H1 (cell line): ENCODE measurements at regions not wholly inside any gene's neighbourhood (a gene's known extent, or its start where the extent isn't known, plus 50 kb on each side); places are given as distances from the start of the nearest gene placed in this dataset.

Source experiments
- CTCF ChIA-PET: fragments of 300-600 bp; sonication (Branson Sonifier 250); formaldehyde crosslinking; loops from one replicate; lab custom pipeline; 2021; ENCODE audit not compliant: partially characterized antibody; lab: Charles Lee
- POLR2A ChIA-PET: fragments of 300-600 bp; sonication (Branson Sonifier 250); formaldehyde crosslinking; loops from one replicate; lab custom pipeline; 2021; ENCODE audit warnings: inconsistent platforms; ENCODE audit not compliant: partially characterized antibody; lab: Charles Lee
- DNase-seq, 2 experiments: peaks; one replicate each; pipeline versions ENCODE4 v3.0.0 to v3.0.0-alpha.2; 2010 to 2022; ENCODE audit warnings: low spot score in 2 of 2, low read depth in 1 of 2, mixed read lengths in 1 of 2
- FAIRE-seq: peaks from 2 replicates; lab custom pipeline; 2011; peaks lifted over from hg19 to GRCh38; lab: Jason Lieb, UNC
- H2AFZ ChIP-seq: 2 replicates; pipeline ENCODE4 v1.8.1; 2012; ENCODE audit warnings: low read length, inconsistent platforms
- H2AK5ac ChIP-seq: 2 replicates; pipeline ENCODE4 v1.6.1; 2013; ENCODE audit warnings: low read depth, low read length
- H2BK120ac ChIP-seq: replicated peaks from 2 replicates; pipeline ENCODE3; 2013; ENCODE audit warnings: low read depth, low read length, inconsistent platforms
- H2BK12ac ChIP-seq: 2 replicates; pipeline ENCODE4 v1.6.1; 2013; ENCODE audit warnings: low read depth, low read length
- H2BK15ac ChIP-seq: 2 replicates; pipeline ENCODE4 v1.6.1; 2013; ENCODE audit warnings: low read length
- H2BK20ac ChIP-seq: 2 replicates; pipeline ENCODE4 v1.6.1; 2013; ENCODE audit warnings: low read length
- H2BK5ac ChIP-seq: 2 replicates; pipeline ENCODE4 v1.6.1; 2013; ENCODE audit warnings: low read depth, low read length
- H3K14ac ChIP-seq: 2 replicates; pipeline ENCODE4 v1.6.1; 2013; ENCODE audit warnings: inconsistent platforms; ENCODE audit not compliant: insufficient read length
- H3K18ac ChIP-seq: 2 replicates; pipeline ENCODE4 v1.6.1; 2013; ENCODE audit warnings: low read length; ENCODE audit errors: extremely low read depth
- H3K23ac ChIP-seq: 2 replicates; pipeline ENCODE4 v1.6.1; 2013; ENCODE audit warnings: inconsistent platforms; ENCODE audit not compliant: insufficient read length
- H3K23me2 ChIP-seq: 2 replicates; pipeline ENCODE4 v1.6.1; 2013; ENCODE audit warnings: low read depth, low read length
- H3K27ac ChIP-seq: 2 replicates; pipeline ENCODE4 v1.6.1; 2011; ENCODE audit warnings: low read depth, low read length, inconsistent platforms
- H3K27me3 ChIP-seq, 4 experiments: replicated peaks in 1 of 4; 1 replicate in 1 of 4; 2 replicates in 3 of 4; pipeline versions ENCODE4 v1.6.1 to v1.8.1; 2011 to 2013; ENCODE audit warnings: low read length in 3 of 4, mild to moderate bottlenecking in 3 of 4, inconsistent platforms in 2 of 4, mixed read lengths in 2 of 4, moderate library complexity in 1 of 4; ENCODE audit not compliant: control insufficient read depth in 3 of 4, insufficient read depth in 3 of 4; ENCODE audit errors: extremely low read depth in 1 of 4
- H3K36me3 ChIP-seq, 4 experiments: 2 replicates each; pipeline versions ENCODE4 v1.6.1 to v1.8.1; 2011 to 2013; ENCODE audit warnings: mild to moderate bottlenecking in 4 of 4, low read length in 3 of 4, moderate library complexity in 2 of 4, control low read depth in 1 of 4, inconsistent platforms in 1 of 4; ENCODE audit not compliant: insufficient read depth in 4 of 4, control insufficient read depth in 2 of 4
- H3K4ac ChIP-seq: replicated peaks from 2 replicates; pipeline ENCODE3; 2013; ENCODE audit warnings: low read length, low read depth, mixed read lengths, inconsistent platforms; ENCODE audit not compliant: insufficient read length
- H3K4me1 ChIP-seq, 4 experiments: replicated peaks in 1 of 4; 1 replicate in 1 of 4; 2 replicates in 3 of 4; pipeline versions ENCODE4 v1.6.1 to v1.8.1; 2011 to 2013; ENCODE audit warnings: low read length in 3 of 4, inconsistent platforms in 2 of 4, mixed read lengths in 1 of 4; ENCODE audit not compliant: insufficient read depth in 4 of 4, control insufficient read depth in 3 of 4
- H3K4me2 ChIP-seq, 2 experiments: 2 replicates each; pipeline versions ENCODE4 v1.6.1 to v1.8.1; 2011 to 2013; ENCODE audit warnings: low read depth in 2 of 2, low read length in 2 of 2, control low read depth in 1 of 2, inconsistent platforms in 1 of 2, mild to moderate bottlenecking in 1 of 2; ENCODE audit not compliant: insufficient read depth in 1 of 2
- H3K4me3 ChIP-seq, 4 experiments: fragments of 200-600, 300-600 bp in 1 of 4; sonication (generic), shearing (Covaris generic), sonication (Bioruptor Twin) in 1 of 4; 2 replicates each; pipeline versions ENCODE4 v1.5.1 to v1.8.1; 2011 to 2016; ENCODE audit warnings: low read length in 4 of 4, low read depth in 3 of 4, control low read depth in 2 of 4, inconsistent platforms in 2 of 4, mild to moderate bottlenecking in 2 of 4, mixed read lengths in 1 of 4, moderate library complexity in 1 of 4; ENCODE audit not compliant: insufficient read depth in 2 of 4; ENCODE audit errors: extremely low read depth in 1 of 4
- H3K56ac ChIP-seq: replicated peaks from 2 replicates; pipeline ENCODE3; 2013; ENCODE audit warnings: low read depth, mild to moderate bottlenecking, mixed read lengths, low read length, inconsistent platforms; ENCODE audit not compliant: insufficient read length
- H3K79me1 ChIP-seq: 2 replicates; pipeline ENCODE4 v1.6.1; 2013; ENCODE audit warnings: low read depth, low read length, control low read depth
- H3K79me2 ChIP-seq, 2 experiments: 2 replicates each; pipeline versions ENCODE4 v1.6.1 to v1.8.1; 2012 to 2013; ENCODE audit warnings: low read length in 2 of 2, mild to moderate bottlenecking in 2 of 2, inconsistent platforms in 1 of 2; ENCODE audit not compliant: insufficient read depth in 2 of 2, control insufficient read depth in 1 of 2
- H3K9ac ChIP-seq, 4 experiments: replicated peaks in 1 of 4; 1 replicate in 1 of 4; 2 replicates in 3 of 4; pipeline versions ENCODE4 v1.6.1 to v1.8.1; 2011 to 2013; ENCODE audit warnings: low read depth in 3 of 4, low read length in 3 of 4, control low read depth in 2 of 4, mild to moderate bottlenecking in 2 of 4, moderate library complexity in 2 of 4, inconsistent platforms in 1 of 4; ENCODE audit errors: extremely low read depth in 1 of 4
- H3K9me3 ChIP-seq, 2 experiments: 2 replicates each; pipeline versions ENCODE4 v1.6.1 to v1.8.1; 2012 to 2013; ENCODE audit warnings: mild to moderate bottlenecking in 2 of 2, moderate library complexity in 2 of 2, control low read depth in 1 of 2, inconsistent platforms in 1 of 2, low read depth in 1 of 2, low read length in 1 of 2, mixed read lengths in 1 of 2; ENCODE audit not compliant: insufficient read depth in 2 of 2
- H4K20me1 ChIP-seq, 2 experiments: replicated peaks in 1 of 2; 2 replicates each; pipeline versions ENCODE3 to v1.8.1; 2011 to 2013; ENCODE audit warnings: inconsistent platforms in 2 of 2, low read length in 2 of 2, mild to moderate bottlenecking in 1 of 2; ENCODE audit not compliant: insufficient read depth in 2 of 2, control insufficient read depth in 1 of 2
- H4K5ac ChIP-seq: 2 replicates; pipeline ENCODE4 v1.6.1; 2013; ENCODE audit warnings: low read length, low read depth, mixed read lengths, inconsistent platforms; ENCODE audit not compliant: insufficient read length
- H4K8ac ChIP-seq: 2 replicates; pipeline ENCODE4 v1.8.0; 2013; ENCODE audit warnings: mild to moderate bottlenecking, moderate library complexity, low read length, inconsistent platforms; ENCODE audit not compliant: insufficient read depth; ENCODE audit errors: extremely low read depth
- H4K91ac ChIP-seq: replicated peaks from 2 replicates; pipeline ENCODE3; 2013; ENCODE audit warnings: low read length, mixed read lengths, inconsistent platforms; ENCODE audit not compliant: insufficient read length
- HDAC2 ChIP-seq, 2 experiments: fragments of 300-600 bp in 1 of 2; sonication (generic) in 1 of 2; IDR thresholded peaks; 2 replicates each; pipeline ENCODE4 v1.6.1; 2011 to 2012; ENCODE audit warnings: low read depth in 2 of 2, low read length in 2 of 2, mild to moderate bottlenecking in 2 of 2, moderate library complexity in 2 of 2, borderline replicate concordance in 1 of 2, inconsistent platforms in 1 of 2
- WGBS, 2 experiments: shearing (Covaris generic) in 1 of 2; methylation state at CpG; one replicate each; pipeline versions ENCODE4 v1.1.6 to v1.1.7; 2013 to 2015; ENCODE audit warnings: low lambda C conversion rate in 2 of 2, mixed read lengths in 2 of 2, inconsistent platforms in 1 of 2, low coverage in 1 of 2, missing lambda C conversion rate in 1 of 2; ENCODE audit not compliant: insufficient replicate concordance in 2 of 2, insufficient coverage in 1 of 2, insufficient read length in 1 of 2; ENCODE audit errors: extremely low coverage in 1 of 2, missing lambda C conversion rate in 1 of 2; 5-methylcytosine and 5-hydroxymethylcytosine counted together

DNA sequence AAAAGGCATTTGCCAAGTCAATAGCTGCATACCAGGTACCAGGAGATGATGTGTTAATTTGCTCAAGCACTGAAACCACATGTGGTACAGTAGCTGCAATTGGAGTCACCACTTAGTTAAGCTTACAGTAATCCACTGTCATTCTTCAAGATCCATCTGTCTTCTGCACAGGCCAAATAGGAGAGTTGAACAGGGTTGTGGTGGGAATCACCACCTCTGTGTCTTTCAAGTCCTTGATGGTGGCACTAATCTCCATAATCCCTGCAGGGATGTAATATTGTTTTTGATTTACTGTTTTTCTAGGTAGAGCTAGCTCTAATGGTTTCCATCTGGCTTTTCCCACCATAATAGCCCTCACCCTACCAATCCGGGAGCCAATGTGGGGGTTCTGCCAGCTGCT, 91.9 kb downstream of the FCRL5 start:
- Histone ChIP-seq H2BK5ac (no peak overlapping the region), H2AFZ (no peak overlapping the region), H3K79me2 (no peaks in the 10 kb centered on the region), H4K8ac (no peak overlapping the region), H3K4me2 (no peak overlapping the region), H3K14ac (no peak overlapping the region), H3K4me3 (no peak overlapping the region), H3K18ac (no peak overlapping the region), H3K4ac (no peak overlapping the region), H3K27ac (no peak overlapping the region), H3K56ac (no peak overlapping the region), H2BK12ac (no peak overlapping the region), H3K79me1 (no peaks in the 10 kb centered on the region), H2BK15ac (no peak overlapping the region), H3K36me3 (no peaks in the 10 kb centered on the region), H3K27me3 (no peaks in the 10 kb centered on the region), H3K4me1 (peaks cover 0 to 5% (median 0%) of the 10 kb centered on the region in 4 experiments; a peak in 2 of 7 replicates), H4K91ac (no peak overlapping the region), H2BK20ac (no peak overlapping the region), H2AK5ac (no peak overlapping the region), H4K20me1 (no peaks in the 10 kb centered on the region), H3K23ac (no peak overlapping the region), H2BK120ac (no peak overlapping the region), H4K5ac (no peak overlapping the region), H3K23me2 (no peaks in the 10 kb centered on the region; the same call in 1 of the 2 replicates), H3K9me3 (no peaks in the 10 kb centered on the region), H3K9ac (no peak overlapping the region)
- TF ChIP-seq HDAC2 (IDR thresholded peaks at IDR 0.05; ENCODE audit: borderline replicate concordance in 1 of 2, low read depth in 2 of 2, low read length in 2 of 2) = no peak
- ChIA-PET CTCF (interaction anchor here (0.7 to 1.7 kb wide), 3 partner anchors 10 to 262 kb away, joined by 3 to 5 read pairs (median 4); no protein-coding TSS in a partner anchor), POLR2A (interaction anchor here (0.9 kb wide), 1 partner anchor 21 kb away, joined by 3 read pairs; no protein-coding TSS in a partner anchor)
- WGBS, 2 experiments = 92% methylated on average over 1 of the region's 1 CpG; no CpG with 5 or more reads in 1 of the 2 experiments
- no peak for FAIRE-seq
- DNase-seq = no peak
